Activated CD4-positive, alpha-beta T cell treated with anti-CD3 and anti-CD28 coated beads, Interleukin-2, amount 10 ng/mL, durations not matched to agents 24 days and 14 days (primary cell): ENCODE measurements at regions not wholly inside any gene's neighbourhood (a gene's known extent, or its start where the extent isn't known, plus 50 kb on each side); places are given as distances from the start of the nearest gene placed in this dataset.

Experiments
- DNase-seq: peaks from one replicate; pipeline ENCODE4 v3.0.0; 2022
- H3K27ac Mint-ChIP-seq: one replicate; pipeline ENCODE4 v1.8.0; 2022; ENCODE audit warnings: mild to moderate bottlenecking, mixed read lengths
- H3K27me3 Mint-ChIP-seq: one replicate; pipeline ENCODE4 v1.8.0; 2022; ENCODE audit warnings: mixed read lengths
- H3K36me3 Mint-ChIP-seq: one replicate; pipeline ENCODE4 v1.8.0; 2022; ENCODE audit warnings: low read depth, mild to moderate bottlenecking, mixed read lengths
- H3K4me1 Mint-ChIP-seq: one replicate; pipeline ENCODE4 v1.8.0; 2021; ENCODE audit warnings: mixed read lengths
- H3K4me3 Mint-ChIP-seq: one replicate; pipeline ENCODE4 v1.8.0; 2022; ENCODE audit warnings: mild to moderate bottlenecking, moderate library complexity, mixed read lengths
- H3K9me3 Mint-ChIP-seq: one replicate; pipeline ENCODE4 v1.8.0; 2021; ENCODE audit warnings: mixed read lengths
- intact Hi-C: fragments of 100-400 bp; cut with micrococcal nuclease; formaldehyde crosslinking; loops from one replicate; pipeline ENCODE4 v1.15.1; 2023

DNA sequence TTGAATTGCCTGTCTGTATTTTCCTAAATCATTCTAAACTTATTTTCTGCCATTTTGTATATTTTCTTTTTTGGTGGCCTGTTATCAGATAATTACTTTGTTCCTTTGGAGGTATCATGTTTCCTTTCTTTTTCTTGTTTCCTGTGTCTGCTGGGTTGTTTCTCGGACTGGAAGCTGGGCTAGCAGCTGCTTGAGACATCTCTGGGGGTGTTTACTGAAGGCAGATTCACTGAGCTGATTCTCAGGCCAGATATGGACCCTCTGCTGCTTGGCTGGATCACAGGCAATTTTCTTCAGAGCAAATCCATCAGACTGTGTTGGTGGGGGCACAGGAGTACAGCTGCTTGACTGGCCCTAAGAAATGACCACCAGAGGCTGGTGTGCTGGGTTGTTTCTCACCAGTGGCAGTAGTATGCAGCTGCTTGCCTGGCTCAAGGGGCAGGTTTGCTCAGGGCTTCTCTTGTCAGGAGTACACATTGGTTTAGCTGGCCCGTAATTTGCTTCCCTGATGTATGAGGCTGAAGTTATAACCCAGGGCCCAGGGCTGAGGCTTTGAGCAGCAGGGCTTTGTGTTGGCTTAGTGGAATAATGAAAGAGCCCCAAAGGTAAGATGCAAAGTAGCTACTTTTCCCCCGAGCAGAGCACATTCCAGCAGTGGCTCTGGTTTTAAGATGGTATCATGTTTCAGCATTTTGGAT is 680.6 kb downstream of the TECRL start:
- no peak for DNase-seq
- Mint-ChIP-seq H3K4me3 (no peak overlapping the region), H3K36me3 (no peaks in the 10 kb centered on the region), H3K9me3 (peaks cover 3% of the 10 kb centered on the region), H3K27me3 (no peaks in the 10 kb centered on the region), H3K27ac (no peak overlapping the region), H3K4me1 (no peaks in the 10 kb centered on the region)
- intact Hi-C loops, result no loop called here

DNA sequence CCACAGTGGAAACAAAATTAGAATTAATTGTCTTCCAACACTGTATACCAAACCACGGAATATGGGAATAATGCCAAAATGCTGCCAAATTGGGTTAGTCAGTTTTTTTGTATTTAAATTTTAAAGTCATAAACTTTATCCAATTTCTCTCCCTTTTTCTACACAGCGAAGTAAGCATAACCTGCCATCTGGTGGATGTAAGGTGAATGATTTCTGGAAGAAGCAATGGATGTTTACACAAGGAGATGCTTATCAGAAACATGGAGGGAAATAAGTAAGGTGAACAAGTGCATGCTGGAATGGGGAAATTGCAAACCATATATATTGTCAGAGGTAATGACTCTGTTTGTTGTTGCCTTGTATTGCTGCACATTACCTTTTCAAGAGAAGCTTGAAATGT is 691.9 kb downstream of the TECRL start:
- H3K27ac Mint-ChIP-seq, result no peak overlapping the region
- no peaks in the 10 kb centered on the region for H3K36me3 Mint-ChIP-seq
- intact Hi-C loops, result no loop called here
- H3K9me3 Mint-ChIP-seq, result no peaks in the 10 kb centered on the region
- H3K4me3 Mint-ChIP-seq, result no peak overlapping the region
- DNase-seq, result no peak
- no peaks in the 10 kb centered on the region for H3K27me3 Mint-ChIP-seq
- no peaks in the 10 kb centered on the region for H3K4me1 Mint-ChIP-seq

DNA sequence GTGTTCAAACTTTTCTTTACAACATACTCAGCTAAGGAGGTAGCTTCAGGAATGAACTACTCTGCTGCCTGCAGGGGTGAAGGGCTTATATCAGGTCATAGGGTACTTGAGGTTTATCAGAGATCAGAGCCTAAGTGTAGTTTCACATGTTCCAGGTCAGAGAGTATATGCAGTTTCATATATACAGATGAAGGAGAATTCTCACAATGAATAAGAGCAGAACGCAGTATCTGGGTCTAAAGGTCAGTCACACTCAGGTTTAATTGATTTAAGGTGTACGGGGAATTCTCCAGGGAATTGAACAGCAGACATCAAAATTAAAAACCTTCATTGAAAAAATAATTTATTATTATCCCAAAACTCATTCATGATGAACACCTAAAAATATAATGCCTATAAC is 700.6 kb downstream of the TECRL start:
- DNase-seq, result no peak
- Mint-ChIP-seq H3K36me3 (no peaks in the 10 kb centered on the region), H3K9me3 (peaks cover 3% of the 10 kb centered on the region), H3K4me1 (no peaks in the 10 kb centered on the region), H3K27me3 (no peaks in the 10 kb centered on the region), H3K27ac (no peak overlapping the region), H3K4me3 (no peak overlapping the region)
- intact Hi-C loops, result no loop called here

DNA sequence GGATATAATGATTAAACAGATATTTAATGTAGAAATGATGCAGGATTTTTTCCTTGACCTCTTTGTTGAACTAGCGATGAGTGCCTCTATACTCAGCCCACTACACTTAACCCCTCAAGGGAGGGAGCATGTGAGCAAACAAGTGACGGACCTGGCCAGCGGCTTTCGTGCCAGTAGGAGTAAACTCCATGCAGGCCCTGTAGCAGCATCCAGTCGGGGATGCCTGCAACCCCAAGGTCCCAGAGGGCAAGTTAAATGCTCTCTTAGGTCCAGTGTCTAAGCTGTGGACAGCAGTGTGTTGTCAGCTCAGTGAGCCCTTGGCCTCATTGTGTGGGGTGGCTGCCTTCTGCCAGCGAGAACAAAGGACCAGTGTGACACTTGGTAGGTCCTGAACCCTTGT is 708.7 kb downstream of the TECRL start:
- intact Hi-C loops, result no loop called here
- no peaks in the 10 kb centered on the region for H3K36me3 Mint-ChIP-seq
- H3K27me3 Mint-ChIP-seq, result no peaks in the 10 kb centered on the region
- H3K4me3 Mint-ChIP-seq, result no peak overlapping the region
- DNase-seq, result no peak
- H3K27ac Mint-ChIP-seq, result no peak overlapping the region
- H3K4me1 Mint-ChIP-seq, result no peaks in the 10 kb centered on the region
- H3K9me3 Mint-ChIP-seq, result no peaks in the 10 kb centered on the region

DNA sequence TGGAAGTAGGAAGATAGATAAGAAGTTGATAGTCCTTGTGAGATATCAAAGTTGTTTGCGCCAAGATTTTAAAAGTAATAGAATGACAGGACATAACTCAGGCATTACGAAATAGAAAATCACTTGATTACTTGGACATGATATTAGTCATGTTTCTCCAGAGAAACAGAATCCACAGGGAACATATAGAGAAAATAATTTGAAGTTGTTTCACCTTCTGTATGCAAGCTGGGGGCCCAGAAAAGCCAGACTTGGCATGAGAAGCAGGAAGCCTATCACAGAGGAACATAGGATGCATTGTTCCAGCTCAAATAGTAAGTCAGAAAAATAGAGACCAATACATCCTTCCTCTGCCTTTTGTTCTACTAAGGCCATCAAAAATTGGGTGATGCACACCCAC is 715.9 kb downstream of the TECRL start:
- intact Hi-C loops, result no loop called here
- no peaks in the 10 kb centered on the region for H3K27me3 Mint-ChIP-seq
- no peak overlapping the region for H3K27ac Mint-ChIP-seq
- H3K36me3 Mint-ChIP-seq, result no peaks in the 10 kb centered on the region
- no peak overlapping the region for H3K4me3 Mint-ChIP-seq
- H3K4me1 Mint-ChIP-seq, result no peaks in the 10 kb centered on the region
- H3K9me3 Mint-ChIP-seq, result no peaks in the 10 kb centered on the region
- no peak for DNase-seq

DNA sequence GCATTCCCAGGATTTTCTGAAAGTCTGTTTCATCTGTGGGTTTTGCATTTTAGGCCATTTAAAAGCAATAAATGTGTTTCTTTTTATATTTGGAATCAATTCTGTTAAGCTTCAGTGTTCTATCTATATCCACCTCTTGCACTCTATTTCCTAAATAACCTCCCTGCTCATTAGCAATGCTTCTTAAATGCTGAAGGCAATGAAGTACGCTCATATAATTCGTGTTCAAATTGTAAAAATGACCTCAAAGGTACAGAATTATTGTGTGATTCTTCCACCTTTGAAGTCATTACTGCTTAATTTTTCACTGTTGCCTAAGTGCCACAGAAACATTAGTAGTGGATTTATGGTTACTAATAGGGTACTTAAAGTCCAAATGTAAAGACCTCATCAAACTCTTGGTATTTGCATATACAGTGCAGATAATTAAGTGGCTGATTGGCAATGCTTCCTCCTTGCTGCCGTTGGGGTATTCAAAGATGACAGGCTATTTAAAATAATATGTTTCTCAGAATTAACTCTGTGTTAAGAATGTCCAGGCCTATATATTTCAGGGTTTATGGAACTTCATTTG is 730.8 kb downstream of the TECRL start:
- H3K4me1 Mint-ChIP-seq, result no peaks in the 10 kb centered on the region
- no peaks in the 10 kb centered on the region for H3K27me3 Mint-ChIP-seq
- H3K36me3 Mint-ChIP-seq, result no peaks in the 10 kb centered on the region
- intact Hi-C loops, result no loop called here
- H3K9me3 Mint-ChIP-seq, result peaks cover 3% of the 10 kb centered on the region
- DNase-seq, result no peak
- no peak overlapping the region for H3K27ac Mint-ChIP-seq
- no peak overlapping the region for H3K4me3 Mint-ChIP-seq

DNA sequence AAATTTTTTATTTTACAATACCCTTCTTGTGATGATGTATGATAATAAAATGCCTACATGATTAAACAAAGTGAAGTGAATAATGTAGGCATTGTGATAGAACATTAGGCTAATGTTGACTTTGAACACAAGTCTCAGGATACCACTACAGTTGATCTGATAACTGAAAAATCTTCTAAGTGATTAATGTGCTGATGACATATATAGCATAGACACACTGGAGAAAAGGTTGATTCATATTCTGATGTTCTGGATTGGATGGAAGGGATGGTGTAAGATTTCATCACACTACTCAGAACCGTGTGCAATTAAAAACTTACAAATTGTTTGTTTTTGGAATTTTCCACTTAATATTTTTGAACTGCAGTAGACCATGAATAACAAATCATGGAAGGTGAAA is 738.5 kb downstream of the TECRL start:
- no peak overlapping the region for H3K4me3 Mint-ChIP-seq
- no peak for DNase-seq
- no peaks in the 10 kb centered on the region for H3K27me3 Mint-ChIP-seq
- no peaks in the 10 kb centered on the region for H3K36me3 Mint-ChIP-seq
- intact Hi-C loops, result no loop called here
- no peaks in the 10 kb centered on the region for H3K4me1 Mint-ChIP-seq
- H3K27ac Mint-ChIP-seq, result no peak overlapping the region
- peaks cover 4% of the 10 kb centered on the region for H3K9me3 Mint-ChIP-seq

DNA sequence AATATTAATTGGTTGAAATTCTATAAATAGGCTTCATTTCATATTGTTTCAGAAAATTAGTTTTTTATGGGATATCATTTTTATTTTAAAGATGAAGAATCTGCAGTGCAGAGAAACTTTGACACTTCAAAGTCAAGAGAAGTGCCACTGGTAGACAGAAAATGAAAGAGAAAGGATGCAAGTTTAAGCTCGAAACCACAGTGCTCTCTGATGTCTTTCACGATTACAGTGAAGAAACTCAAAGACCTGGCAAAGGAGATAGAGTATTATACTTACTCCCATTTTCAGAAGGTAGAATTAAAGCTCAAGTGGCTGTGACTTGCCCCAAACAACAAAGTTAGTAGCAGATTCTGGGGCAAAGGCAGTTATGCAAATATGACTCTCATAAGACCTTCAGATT is 745.4 kb downstream of the TECRL start:
- DNase-seq, result no peak
- Mint-ChIP-seq H3K9me3 (peaks cover 5% of the 10 kb centered on the region), H3K27me3 (no peaks in the 10 kb centered on the region), H3K4me1 (no peaks in the 10 kb centered on the region), H3K36me3 (no peaks in the 10 kb centered on the region), H3K27ac (no peak overlapping the region), H3K4me3 (no peak overlapping the region)
- intact Hi-C loops, result no loop called here

DNA sequence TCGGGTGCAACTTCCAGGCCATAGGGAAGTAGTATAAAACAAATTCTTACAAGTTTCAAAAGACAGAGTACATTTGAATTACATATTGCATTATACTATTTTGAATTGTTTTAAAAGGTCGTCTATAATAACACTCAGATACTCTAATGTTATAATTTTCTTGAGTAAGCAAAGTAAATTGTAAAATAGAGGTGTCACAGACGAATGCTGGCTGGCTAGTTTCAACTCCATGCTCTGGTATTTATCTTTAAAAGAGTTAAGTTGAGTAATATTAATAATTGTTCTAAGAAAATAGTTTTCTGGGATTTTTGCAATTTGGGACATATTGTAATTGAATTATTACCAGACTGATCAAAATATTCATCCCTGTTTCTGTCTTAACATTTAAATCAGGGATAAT is 764.9 kb downstream of the TECRL start:
- Mint-ChIP-seq H3K4me1 (no peaks in the 10 kb centered on the region), H3K27me3 (no peaks in the 10 kb centered on the region), H3K27ac (no peak overlapping the region), H3K36me3 (no peaks in the 10 kb centered on the region), H3K9me3 (no peaks in the 10 kb centered on the region), H3K4me3 (no peak overlapping the region)
- no peak for DNase-seq
- intact Hi-C loops, result no loop called here

DNA sequence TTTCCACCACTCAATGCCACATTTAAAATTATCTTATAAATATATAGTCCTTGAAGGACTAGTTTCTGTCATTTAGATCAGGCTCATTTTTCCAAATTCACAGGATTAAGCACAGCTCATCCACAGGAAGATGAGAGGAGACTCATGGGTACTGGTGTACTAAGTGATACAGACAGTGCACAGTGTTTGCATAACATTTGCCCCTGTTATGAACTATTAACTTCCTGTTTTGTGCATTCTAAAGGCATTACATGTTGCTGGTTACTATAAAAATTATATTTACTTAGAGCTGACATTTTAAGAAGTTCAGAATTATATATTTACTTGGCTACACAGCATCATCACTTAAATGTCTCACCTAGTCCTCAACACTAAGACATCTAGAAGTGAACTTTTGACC is 772.0 kb downstream of the TECRL start:
- Mint-ChIP-seq H3K27ac (no peak overlapping the region), H3K9me3 (peaks cover 4% of the 10 kb centered on the region), H3K4me1 (no peaks in the 10 kb centered on the region), H3K27me3 (no peaks in the 10 kb centered on the region), H3K36me3 (no peaks in the 10 kb centered on the region), H3K4me3 (no peak overlapping the region)
- intact Hi-C loops, result no loop called here
- no peak for DNase-seq

DNA sequence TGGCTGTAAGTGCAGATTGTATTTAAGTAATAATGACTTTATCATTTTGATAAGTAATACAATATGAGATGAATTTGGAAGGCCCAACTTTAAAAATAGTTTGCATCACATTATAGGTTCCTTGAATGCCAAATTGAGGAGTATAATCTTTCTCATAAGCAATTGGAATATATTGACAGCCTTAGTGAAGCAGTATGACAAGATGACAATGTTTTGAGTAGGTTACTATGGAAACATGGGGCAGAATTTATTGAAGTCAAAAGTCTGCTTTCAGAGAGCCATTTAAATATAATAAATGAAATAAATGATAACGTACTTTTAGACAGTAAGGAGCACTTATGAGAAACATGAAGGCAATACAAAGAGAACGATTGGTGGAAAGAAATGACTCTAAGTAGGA is 776.4 kb downstream of the TECRL start:
- no peak for DNase-seq
- H3K36me3 Mint-ChIP-seq, result no peaks in the 10 kb centered on the region
- H3K27ac Mint-ChIP-seq, result no peak overlapping the region
- H3K4me3 Mint-ChIP-seq, result no peak overlapping the region
- peaks cover 6% of the 10 kb centered on the region for H3K9me3 Mint-ChIP-seq
- intact Hi-C loops, result no loop called here
- no peaks in the 10 kb centered on the region for H3K4me1 Mint-ChIP-seq
- H3K27me3 Mint-ChIP-seq, result no peaks in the 10 kb centered on the region

DNA sequence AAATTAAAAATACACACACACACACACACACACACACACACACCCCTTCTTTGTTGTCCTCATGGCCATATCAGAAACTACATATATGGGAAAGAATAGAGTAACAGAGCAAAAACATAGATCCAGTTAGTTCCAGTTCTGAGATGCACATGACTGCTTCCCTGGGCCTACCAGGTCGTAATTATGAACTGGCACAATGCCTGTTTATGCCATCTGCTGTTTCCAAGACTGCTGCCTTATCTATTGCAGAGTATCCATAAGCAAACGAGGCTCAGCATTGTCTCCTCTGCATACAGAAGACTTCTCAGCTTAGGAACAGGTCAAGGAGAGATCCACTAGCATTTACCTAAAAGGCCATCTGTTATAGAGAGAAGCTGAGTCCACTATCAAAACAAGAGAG is 789.0 kb downstream of the TECRL start:
- H3K27ac Mint-ChIP-seq, result no peak overlapping the region
- H3K4me1 Mint-ChIP-seq, result no peaks in the 10 kb centered on the region
- H3K36me3 Mint-ChIP-seq, result no peaks in the 10 kb centered on the region
- no peaks in the 10 kb centered on the region for H3K27me3 Mint-ChIP-seq
- intact Hi-C loops, result no loop called here
- no peak for DNase-seq
- no peak overlapping the region for H3K4me3 Mint-ChIP-seq
- no peaks in the 10 kb centered on the region for H3K9me3 Mint-ChIP-seq

DNA sequence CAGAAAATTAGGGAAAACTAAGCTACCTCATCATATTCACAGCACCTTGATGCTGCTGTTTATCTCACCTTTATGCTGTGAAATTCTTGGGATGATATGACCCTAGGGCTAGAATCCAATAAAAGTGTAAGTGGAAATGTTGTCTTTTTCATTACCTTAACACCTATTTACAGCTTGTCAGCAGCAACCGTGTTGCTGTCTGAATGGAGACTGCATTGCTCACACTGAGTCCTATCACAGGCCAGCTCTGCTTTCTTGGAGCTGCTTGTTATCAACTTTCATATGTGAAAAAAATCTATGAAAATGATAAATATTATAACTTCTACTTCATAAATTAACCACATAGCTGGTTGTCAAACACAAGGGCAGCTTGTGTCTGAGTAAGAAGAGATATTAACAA is 789.5 kb downstream of the TECRL start:
- H3K9me3 Mint-ChIP-seq, result no peaks in the 10 kb centered on the region
- no peaks in the 10 kb centered on the region for H3K36me3 Mint-ChIP-seq
- no peak overlapping the region for H3K27ac Mint-ChIP-seq
- no peak for DNase-seq
- intact Hi-C loops, result no loop called here
- no peak overlapping the region for H3K4me3 Mint-ChIP-seq
- no peaks in the 10 kb centered on the region for H3K27me3 Mint-ChIP-seq
- H3K4me1 Mint-ChIP-seq, result no peaks in the 10 kb centered on the region

DNA sequence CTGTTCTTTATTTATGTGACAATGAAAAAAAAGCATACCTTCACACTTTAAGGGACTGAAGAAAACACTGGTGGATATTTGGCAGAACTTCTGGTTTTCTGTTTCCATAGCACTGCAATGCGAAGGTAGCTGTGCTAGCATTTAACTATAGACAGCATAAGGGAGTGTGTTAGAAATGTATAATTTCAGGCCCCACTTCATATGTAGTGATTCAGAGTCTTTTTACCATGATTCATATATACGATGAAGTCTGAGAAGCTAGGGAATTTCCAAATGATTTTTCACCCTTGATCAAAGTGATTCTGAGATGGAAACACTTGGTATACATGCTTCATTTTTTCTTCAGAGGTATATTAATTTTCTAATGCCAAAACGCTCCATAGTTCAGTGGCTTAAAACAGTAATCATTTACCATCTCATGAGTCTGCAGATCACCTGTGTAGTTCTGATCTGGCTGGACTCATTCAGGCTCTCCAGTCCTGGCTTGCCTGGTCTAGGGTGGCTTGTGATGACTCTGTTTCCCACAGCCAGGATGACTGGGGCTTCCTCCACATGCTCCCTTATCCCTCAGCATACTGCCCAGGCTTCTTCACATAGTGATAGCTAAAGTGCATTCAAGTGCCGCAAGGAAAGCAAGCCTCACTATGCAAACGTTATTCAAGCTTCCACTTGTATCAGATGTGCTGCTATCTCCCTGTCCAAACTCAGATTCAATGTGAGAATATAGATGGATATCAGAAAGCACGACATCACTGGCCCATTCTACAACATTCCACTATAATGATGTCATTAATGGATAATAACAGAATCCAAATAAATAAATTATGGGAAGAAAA is 790.1 kb downstream of the TECRL start:
- Mint-ChIP-seq H3K27me3 (no peaks in the 10 kb centered on the region), H3K9me3 (no peaks in the 10 kb centered on the region), H3K36me3 (no peaks in the 10 kb centered on the region), H3K4me3 (no peak overlapping the region), H3K4me1 (no peaks in the 10 kb centered on the region), H3K27ac (no peak overlapping the region)
- intact Hi-C loops, result no loop called here
- DNase-seq, result no peak
